Fibroblast of lung (primary cell): ENCODE measurements at regions not wholly inside any gene's neighbourhood (a gene's known extent, or its start where the extent isn't known, plus 50 kb on each side); places are given as distances from the start of the nearest gene placed in this dataset.
"Not testable (repeated sequence)": the region's sequence is repeated elsewhere in the genome, so short reads cannot be mapped to it uniquely, and the experiment has no call there.

Experiments
- CTCF ChIP-seq, 2 donors: IDR thresholded peaks in 1 of 2; conservative IDR thresholded peaks in 1 of 2; 1 replicate in 1 of 2; 2 replicates in 1 of 2; pipeline ENCODE4 v1.5.1; 2011 to 2012; ENCODE audit warnings: low read length in 2 of 2, control low read depth in 1 of 2, inconsistent platforms in 1 of 2, low read depth in 1 of 2, mild to moderate bottlenecking in 1 of 2
- EZH2 ChIP-seq: IDR thresholded peaks from 2 replicates; pipeline ENCODE4 v1.5.1; 2012; ENCODE audit warnings: low read length, control low read depth, mild to moderate bottlenecking; ENCODE audit errors: missing control alignments

- not testable (repeated sequence) for TF ChIP-seq EZH2; CTCF (conservative IDR thresholded peaks at IDR 0.05 in 1 of 2, IDR thresholded peaks at IDR 0.05 in 1 of 2; ENCODE audit: low read depth in 1 of 2, low read length in 2 of 2)
Measured at GRCh38 chr20:64327223-64327549, 71.6 kb downstream of the PCMTD2 start.
